Fibroblast of mammary gland (primary cell): ENCODE measurements at regions not wholly inside any gene's neighbourhood (a gene's known extent, or its start where the extent isn't known, plus 50 kb on each side); places are given as distances from the start of the nearest gene placed in this dataset.

Source experiments
- DNase-seq: peaks from one replicate; pipeline ENCODE4 v3.0.0-alpha.2; 2010; ENCODE audit warnings: low read depth
- H3K4me3 ChIP-seq: 2 replicates; pipeline ENCODE4 v1.5.1; 2011; ENCODE audit warnings: low read depth, mild to moderate bottlenecking, low read length, moderate library complexity; ENCODE audit not compliant: control insufficient read depth
- CTCF ChIP-seq: conservative IDR thresholded peaks from 2 replicates; pipeline ENCODE4 v1.5.1; 2011; ENCODE audit warnings: low read depth, low read length, inconsistent platforms; ENCODE audit not compliant: control insufficient read depth, insufficient read depth

DNA sequence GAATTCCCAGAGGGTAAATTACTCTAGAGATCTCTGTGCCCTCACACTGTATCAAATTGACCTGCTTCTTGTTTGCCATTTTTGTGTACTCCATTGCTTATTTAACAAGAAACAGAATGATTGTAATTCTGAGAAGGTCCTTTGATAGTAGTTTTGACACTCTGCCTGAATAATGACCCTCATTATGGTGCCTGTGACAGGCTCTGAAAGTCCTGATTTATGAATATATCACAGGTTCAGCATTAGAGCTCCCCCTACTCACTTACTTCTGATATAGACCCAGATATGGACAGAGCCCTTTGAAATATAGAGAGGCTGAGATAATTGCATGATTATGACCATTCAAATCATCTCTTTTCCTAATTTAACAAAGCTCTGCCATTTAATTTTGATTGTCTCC is 465.2 kb downstream of the MDFIC start:
- TF ChIP-seq CTCF: no peak
- no peak for DNase-seq
- no peak overlapping the region for H3K4me3 ChIP-seq

- no peak for TF ChIP-seq CTCF
- no peak overlapping the region for H3K4me3 ChIP-seq
- DNase-seq: no peak
Measured at GRCh38 chr7:115379321-115379720, 457.4 kb downstream of the MDFIC start.

- no peak for DNase-seq
- no peak overlapping the region for H3K4me3 ChIP-seq
- no peak for TF ChIP-seq CTCF
Measured at GRCh38 chr7:115368998-115369397, 447.1 kb downstream of the MDFIC start.

- peak; percentile 57 for DNase-seq
Measured at GRCh38 chr7:115363916-115364315, 442.0 kb downstream of the MDFIC start.

GRCh38 chr7:115359955-115360354 is 438.1 kb downstream of the MDFIC start:
- H3K4me3 ChIP-seq: no peak overlapping the region
- peak; percentile 57 for DNase-seq
- TF ChIP-seq CTCF: no peak

More at GRCh38 chr7:115363916-115364315, 442.0 kb downstream of the MDFIC start:
- TF ChIP-seq CTCF: no peak
- H3K4me3 ChIP-seq: no peak overlapping the region

DNA sequence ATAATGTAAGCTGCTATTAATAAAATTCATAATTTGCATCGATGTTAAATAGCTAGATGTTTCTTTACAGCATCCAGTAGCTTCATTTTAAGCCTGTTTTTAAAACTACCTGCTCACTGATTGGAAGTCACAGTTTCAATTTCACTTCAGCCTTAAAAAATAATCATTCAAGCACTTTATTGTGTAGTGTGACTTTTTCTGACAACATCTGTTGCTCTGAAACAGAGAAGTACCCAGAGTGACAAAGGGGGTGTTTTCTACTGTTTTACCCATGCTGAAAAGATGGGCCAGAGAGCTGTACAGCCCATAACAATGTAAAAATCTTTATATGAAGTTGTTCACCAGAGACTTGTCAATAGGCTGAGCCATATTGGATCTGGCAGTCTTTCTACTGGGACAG is 437.2 kb downstream of the MDFIC start:
- H3K4me3 ChIP-seq: no peak overlapping the region
- TF ChIP-seq CTCF: no peak
- no peak for DNase-seq

- H3K4me3 ChIP-seq: no peak overlapping the region
- DNase-seq: no peak
- TF ChIP-seq CTCF: no peak
Measured at GRCh38 chr7:115357703-115357999, 435.8 kb downstream of the MDFIC start.
